Ureter (tissue), 1 donor: ENCODE measurements at regions not wholly inside any gene's neighbourhood (a gene's known extent, or its start where the extent isn't known, plus 50 kb on each side); places are given as distances from the start of the nearest gene placed in this dataset.
"Not testable (repeated sequence)": the region's sequence is repeated elsewhere in the genome, so short reads cannot be mapped to it uniquely, and the experiment has no call there.

Source experiments
- DNase-seq: peaks from one replicate; pipeline ENCODE4 v3.0.0-alpha.2; 2020; ENCODE audit warnings: low spot score
- donor health status: DM: yes; HTN: yes; CAD: no.

- DNase-seq = no peak
Observed at GRCh38 chr2:144780983-144781382, 261.1 kb upstream of the ZEB2 start.

- no peak for DNase-seq
Observed at GRCh38 chr2:144776766-144777165, 256.8 kb upstream of the ZEB2 start.

DNA sequence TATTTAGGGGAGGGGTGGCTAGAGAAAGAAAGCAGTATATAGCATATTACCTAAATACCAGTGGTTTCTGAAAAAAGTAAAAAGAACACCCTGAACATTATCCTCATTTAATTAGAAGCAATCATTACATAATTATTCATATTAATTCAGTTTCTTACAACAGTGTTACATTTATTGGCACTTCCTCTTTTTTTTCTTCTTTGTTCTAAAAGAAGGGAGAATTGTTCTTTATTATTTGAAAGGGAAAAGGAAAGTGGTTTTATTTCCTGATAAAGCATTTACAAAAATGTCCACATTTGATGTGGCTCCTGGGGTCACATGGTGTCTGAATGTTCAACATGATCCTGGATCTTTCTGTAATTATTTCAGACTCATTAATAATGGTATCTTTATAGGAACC lies 254.9 kb upstream of the ZEB2 start:
- no peak for DNase-seq

DNA sequence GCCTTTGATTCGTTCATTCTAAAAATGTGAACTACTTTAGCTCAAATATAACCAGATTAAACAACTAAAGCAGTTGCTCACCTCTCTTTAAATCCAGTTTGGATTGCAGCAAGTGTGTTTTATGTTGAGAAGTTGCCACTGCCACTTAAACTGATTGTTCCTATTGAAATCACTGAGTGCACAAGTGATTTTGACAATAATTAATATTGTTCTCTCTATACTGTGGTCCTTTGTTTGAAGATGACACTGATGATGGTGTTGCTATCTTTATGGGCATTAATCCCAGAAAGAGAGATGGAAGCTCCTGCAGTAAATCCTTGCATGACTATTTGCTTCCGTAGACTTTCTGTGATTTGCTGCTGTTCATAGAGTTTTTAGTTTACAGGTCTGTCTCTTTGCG lies 251.4 kb upstream of the ZEB2 start:
- DNase-seq = no peak

DNA sequence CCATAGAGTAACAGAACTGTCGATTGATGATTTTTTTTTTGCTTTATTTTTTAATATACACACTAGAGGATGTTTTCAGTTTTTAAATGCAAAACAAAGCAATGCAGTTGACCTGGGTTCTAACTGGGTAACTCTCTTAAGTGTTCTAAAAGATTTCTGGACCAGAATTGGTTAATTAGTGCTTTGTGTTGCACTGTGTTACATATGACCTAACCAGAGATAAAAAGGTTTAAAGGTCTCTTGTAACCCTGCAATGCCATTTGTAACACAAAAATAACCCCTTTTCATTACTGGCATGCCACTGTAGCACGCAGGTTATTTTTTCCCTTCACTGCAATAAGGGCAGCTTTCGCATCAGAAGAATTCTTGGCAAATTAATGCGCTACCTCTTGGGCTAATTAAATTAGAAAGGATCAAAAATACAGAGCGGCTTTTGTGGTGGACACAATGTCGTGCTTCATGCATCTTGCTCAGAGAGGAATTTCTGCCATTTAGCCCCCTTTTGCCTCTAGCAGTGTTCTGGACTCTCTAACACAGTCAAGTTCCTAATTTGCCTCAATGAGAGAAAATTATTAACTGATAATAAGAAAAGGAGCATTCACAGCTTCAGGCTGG lies 250.8 kb upstream of the ZEB2 start:
- no peak for DNase-seq

DNA sequence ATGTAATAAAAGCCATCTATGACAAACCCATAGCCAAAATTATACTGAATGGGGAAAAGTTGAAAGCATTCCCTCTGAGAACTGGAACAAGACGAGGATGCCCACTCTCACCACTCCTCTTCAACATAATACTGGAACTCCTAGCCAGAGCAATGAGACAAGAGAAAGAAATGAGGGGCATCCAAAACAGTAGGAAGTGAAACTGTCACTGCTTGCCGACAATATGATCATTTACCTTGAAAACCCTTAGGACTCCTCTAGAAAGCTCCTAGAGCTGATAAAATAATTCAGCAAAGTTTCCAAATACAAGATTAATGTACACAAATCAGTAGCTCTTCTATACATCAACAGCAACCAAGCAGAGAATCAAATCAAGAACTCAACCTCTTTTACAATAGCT lies 241.0 kb upstream of the ZEB2 start:
- not testable (repeated sequence) for DNase-seq

- no peak for DNase-seq
Observed at GRCh38 chr2:144759746-144760145, 239.8 kb upstream of the ZEB2 start.

GRCh38 chr2:144758196-144758595 lies 238.3 kb upstream of the ZEB2 start:
- not testable (repeated sequence) for DNase-seq

GRCh38 chr2:144753416-144753815 lies 233.5 kb upstream of the ZEB2 start:
- DNase-seq = no peak

GRCh38 chr2:144751142-144751905 lies 231.4 kb upstream of the ZEB2 start:
- no peak for DNase-seq

DNA sequence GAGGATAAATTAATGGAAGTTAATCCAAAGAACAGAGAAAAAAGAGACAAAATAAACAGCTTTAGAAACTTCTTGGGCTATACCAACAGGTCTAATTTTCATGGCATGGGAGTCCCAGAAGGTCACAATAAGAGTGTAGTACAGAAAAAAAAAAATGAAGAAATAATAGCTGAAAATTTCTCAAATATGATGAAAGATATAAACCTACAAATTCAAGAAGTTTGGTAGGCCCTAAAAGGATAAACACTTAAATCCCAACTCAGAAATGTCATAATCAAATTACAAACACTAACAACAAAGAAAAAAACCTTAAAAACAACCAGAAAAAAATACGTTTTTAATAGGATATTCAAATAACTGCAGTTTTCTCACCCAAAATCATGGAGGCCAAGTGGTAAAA lies 229.3 kb upstream of the ZEB2 start:
- DNase-seq = no peak

DNA sequence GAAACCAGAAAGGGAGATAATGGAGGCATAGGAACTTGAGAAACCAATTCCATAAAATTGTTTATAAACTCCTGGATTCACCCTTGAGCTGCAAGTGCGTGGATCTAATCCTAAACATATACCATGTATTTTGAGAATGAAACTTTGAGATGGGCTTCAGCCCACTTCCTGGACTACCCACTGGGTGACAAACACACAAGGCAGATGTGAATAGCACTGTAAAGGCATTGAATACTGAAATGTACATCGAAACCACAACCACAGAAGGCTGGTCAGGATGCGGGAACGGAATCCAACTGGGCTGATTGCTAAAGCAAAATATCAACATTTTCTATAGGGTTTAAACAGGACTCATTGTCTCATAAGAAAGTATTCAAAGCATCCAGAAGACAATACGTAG lies 228.5 kb upstream of the ZEB2 start:
- no peak for DNase-seq

GRCh38 chr2:144747571-144747970 lies 227.7 kb upstream of the ZEB2 start:
- DNase-seq = no peak

DNA sequence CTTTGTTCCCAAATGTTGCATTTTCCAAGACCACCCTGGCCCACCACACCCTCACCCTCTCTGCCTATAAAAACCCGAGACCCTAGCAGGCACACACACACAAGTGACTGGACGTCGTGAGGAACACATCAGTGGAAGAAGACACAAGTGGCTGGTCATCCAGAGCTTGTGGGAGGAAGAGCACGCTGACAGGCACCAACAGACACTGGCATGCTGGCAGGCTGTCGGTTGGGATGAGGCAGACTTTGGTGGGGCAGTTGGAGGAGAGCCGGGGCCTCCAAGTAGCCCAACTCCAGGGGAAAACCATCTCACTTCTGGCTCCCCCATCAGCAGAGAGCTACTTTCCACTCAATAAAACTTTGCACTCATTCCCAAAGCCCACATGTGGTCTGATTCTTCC lies 225.5 kb upstream of the ZEB2 start:
- DNase-seq = no peak

GRCh38 chr2:144738749-144739148 lies 218.8 kb upstream of the ZEB2 start:
- DNase-seq = no peak

GRCh38 chr2:144730711-144731110 lies 210.8 kb upstream of the ZEB2 start:
- DNase-seq = no peak

DNA sequence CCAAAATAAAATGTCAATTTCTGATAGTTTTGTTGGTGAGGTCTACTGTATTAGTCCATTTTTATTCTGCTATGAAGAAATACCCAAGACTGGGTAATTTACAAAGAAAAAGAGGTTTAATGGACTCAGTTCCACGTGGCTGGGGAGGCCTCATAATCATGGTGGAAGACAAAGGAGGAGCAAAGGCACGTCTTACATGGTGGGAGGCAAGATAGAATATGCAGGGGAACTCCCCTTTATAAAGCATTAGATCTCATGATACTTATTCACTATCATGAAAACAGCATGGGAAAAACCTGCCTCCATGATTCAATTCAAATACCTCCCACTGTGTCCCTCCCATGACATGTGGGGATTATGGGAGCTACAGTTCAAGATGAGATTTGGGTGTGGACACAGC lies 204.5 kb upstream of the ZEB2 start:
- DNase-seq = not testable (repeated sequence)

DNA sequence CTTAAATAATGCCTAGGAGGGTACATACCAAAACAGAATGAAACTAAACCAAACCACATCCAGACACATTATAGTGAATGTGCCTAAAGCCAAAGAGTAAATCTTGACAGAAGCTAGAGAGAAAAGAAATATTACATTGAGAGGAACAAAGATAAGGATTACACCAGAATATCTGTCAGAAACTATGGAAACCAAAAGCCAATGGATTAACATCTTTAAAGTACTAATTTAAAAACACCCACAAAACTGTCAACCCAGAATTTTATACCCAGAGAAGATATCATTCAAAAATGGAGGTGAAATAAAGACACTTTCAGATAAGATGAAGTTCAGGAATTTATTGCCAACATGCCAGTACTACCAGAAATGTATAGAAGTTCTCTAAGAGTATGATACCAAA lies 198.5 kb upstream of the ZEB2 start:
- no peak for DNase-seq

- no peak for DNase-seq
Observed at GRCh38 chr2:144715992-144716391, 196.1 kb upstream of the ZEB2 start.

GRCh38 chr2:144713410-144713809 lies 193.5 kb upstream of the ZEB2 start:
- DNase-seq = no peak

DNA sequence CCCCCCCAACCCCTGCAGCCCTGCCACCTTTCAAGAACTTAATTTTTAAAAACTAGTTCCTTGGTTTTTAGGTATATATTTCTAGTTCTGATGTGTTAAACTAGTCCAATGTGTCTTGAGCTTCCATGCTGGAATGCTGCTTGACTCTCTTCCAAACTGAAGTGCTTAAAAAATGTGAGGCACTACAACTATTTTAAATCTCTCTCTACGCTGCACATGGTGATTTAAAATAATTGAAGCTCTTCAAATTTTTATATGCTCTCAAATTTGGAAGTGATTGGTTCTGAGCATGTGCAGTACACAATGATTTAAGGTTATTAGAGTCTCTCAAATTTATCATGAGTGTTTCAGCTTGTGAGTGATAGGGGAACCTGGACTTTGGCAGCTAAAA lies 192.6 kb upstream of the ZEB2 start:
- DNase-seq = no peak

DNA sequence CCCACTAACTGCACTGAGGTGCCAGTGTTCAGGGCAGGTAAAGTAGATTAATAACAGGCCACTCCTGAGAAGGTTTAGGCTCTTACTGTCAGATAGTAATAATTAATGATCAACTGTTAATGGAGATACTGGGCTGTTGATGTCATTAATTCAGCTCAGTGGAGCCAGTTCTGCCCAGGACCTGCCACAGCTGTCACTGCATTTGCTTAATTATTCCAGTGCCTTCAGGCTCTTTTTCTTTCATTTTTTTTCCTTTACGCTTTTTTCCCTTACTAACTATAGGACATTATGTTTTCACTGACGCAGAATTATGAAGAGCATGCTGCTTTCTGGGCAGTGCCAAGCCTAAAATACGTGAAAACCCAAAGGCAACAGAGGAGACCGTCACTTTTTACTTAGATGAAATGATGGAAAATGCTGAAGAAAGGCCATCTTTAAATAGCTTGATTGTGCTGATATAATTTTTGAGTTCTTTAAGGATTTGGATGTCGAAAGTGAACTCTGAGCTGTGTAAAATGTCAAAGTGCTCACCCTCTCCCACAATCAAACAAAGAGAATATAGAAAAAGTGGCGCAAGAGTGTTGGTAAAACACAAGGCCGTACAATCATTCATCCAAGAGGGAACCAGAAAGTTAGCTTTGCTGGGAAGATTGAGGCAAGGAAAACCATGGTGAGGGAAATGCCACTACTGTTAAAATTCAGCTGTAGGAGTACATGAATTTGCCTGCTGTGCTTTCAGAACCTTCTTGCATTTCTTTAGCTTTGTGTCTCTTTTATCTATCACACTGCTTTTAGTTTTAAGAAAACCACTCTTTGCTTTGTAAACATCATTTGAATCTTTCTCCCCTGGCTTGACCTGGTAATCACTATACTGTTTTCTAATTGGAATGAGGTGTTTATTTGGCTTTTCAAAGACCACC lies 192.0 kb upstream of the ZEB2 start:
- DNase-seq = no peak

GRCh38 chr2:144711084-144711483 lies 191.2 kb upstream of the ZEB2 start:
- no peak for DNase-seq
